Hepatocyte (in vitro differentiated cells): ENCODE measurements at regions not wholly inside any gene's neighbourhood (a gene's known extent, or its start where the extent isn't known, plus 50 kb on each side); places are given as distances from the start of the nearest gene placed in this dataset.

Experiments
- CTCF ChIP-seq: fragments of 200-600 bp; sonication (generic); IDR thresholded peaks from 2 replicates; pipeline ENCODE4 v1.5.1; 2016; ENCODE audit warnings: antibody characterized with exemption, mild to moderate bottlenecking; ENCODE audit not compliant: poor library complexity
- EZH2 ChIP-seq: fragments of 200-600 bp; sonication (generic); IDR thresholded peaks from 2 replicates; pipeline ENCODE4 v1.6.1; 2016; ENCODE audit warnings: antibody characterized with exemption, mild to moderate bottlenecking, borderline replicate concordance
- EZH2phosphoT487 ChIP-seq: fragments of 200-600 bp; sonication (generic); IDR thresholded peaks from one replicate; pipeline ENCODE4 v1.6.1; 2018; ENCODE audit warnings: antibody characterized with exemption, mild to moderate bottlenecking, low read depth, moderate library complexity; ENCODE audit not compliant: unreplicated experiment, severe bottlenecking

- no peak for TF ChIP-seq CTCF
- no peak for TF ChIP-seq EZH2phosphoT487
- no peak for TF ChIP-seq EZH2
Observed at GRCh38 chr5:43773478-43773844, 170.5 kb downstream of the NNT start.
